DOHH2 (cell line): ENCODE measurements at regions not wholly inside any gene's neighbourhood (a gene's known extent, or its start where the extent isn't known, plus 50 kb on each side); places are given as distances from the start of the nearest gene placed in this dataset.
"Not testable (repeated sequence)": the region's sequence is repeated elsewhere in the genome, so short reads cannot be mapped to it uniquely, and the experiment has no call there.

Experiments
- H3F3A ChIP-seq: fragments of 200-600 bp; sonication (generic), shearing (Covaris generic); 2 replicates; pipeline ENCODE4 v1.6.0; 2016; ENCODE audit warnings: antibody characterized with exemption, mild to moderate bottlenecking; ENCODE audit not compliant: control insufficient read depth, insufficient read depth
- H3K27ac ChIP-seq: fragments of 200-600 bp; sonication (generic); 2 replicates; pipeline ENCODE4 v1.5.1; 2014; ENCODE audit warnings: low read depth, mild to moderate bottlenecking, low read length, moderate library complexity
- H3K27me3 ChIP-seq: fragments of 200-600 bp; sonication (generic); 2 replicates; pipeline ENCODE4 v1.6.1; 2014; ENCODE audit warnings: mild to moderate bottlenecking, low read length, mixed read lengths; ENCODE audit not compliant: control insufficient read depth
- H3K36me3 ChIP-seq: fragments of 200-600 bp; sonication (generic); 2 replicates; pipeline ENCODE4 v1.6.1; 2014; ENCODE audit warnings: mild to moderate bottlenecking, low read length, moderate library complexity, mixed read lengths; ENCODE audit not compliant: control insufficient read depth
- H3K4me1 ChIP-seq: fragments of 200-600 bp; sonication (generic); 2 replicates; pipeline ENCODE4 v1.6.1; 2014; ENCODE audit warnings: mild to moderate bottlenecking, low read length, mixed read lengths; ENCODE audit not compliant: control insufficient read depth
- H3K4me2 ChIP-seq: fragments of 200-600 bp; sonication (generic); 2 replicates; pipeline ENCODE4 v1.6.0; 2014; ENCODE audit warnings: mild to moderate bottlenecking, low read length, moderate library complexity
- H3K4me3 ChIP-seq: fragments of 200-600 bp; sonication (generic); 2 replicates; pipeline ENCODE4 v1.5.1; 2014; ENCODE audit warnings: mild to moderate bottlenecking, low read length, mixed read lengths
- H3K79me2 ChIP-seq: fragments of 200-600 bp; sonication (generic); 2 replicates; pipeline ENCODE4 v1.6.1; 2014; ENCODE audit warnings: mild to moderate bottlenecking, low read length, mixed read lengths; ENCODE audit not compliant: control insufficient read depth
- H3K9me2 ChIP-seq: fragments of 200-600 bp; sonication (generic); replicated peaks from 2 replicates; pipeline ENCODE4 v1.6.1; 2014; ENCODE audit warnings: mild to moderate bottlenecking, low read length, mixed read lengths; ENCODE audit not compliant: control insufficient read depth
- H3K9me3 ChIP-seq: fragments of 200-600 bp; sonication (generic); 2 replicates; pipeline ENCODE4 v1.6.1; 2014; ENCODE audit warnings: antibody characterized with exemption, low read length, mixed read lengths; ENCODE audit not compliant: control insufficient read depth, insufficient read depth
- H4K20me1 ChIP-seq: fragments of 200-600 bp; sonication (generic); 2 replicates; pipeline ENCODE4 v1.6.0; 2014; ENCODE audit warnings: low read depth, mild to moderate bottlenecking, antibody characterized with exemption, low read length, moderate library complexity; ENCODE audit not compliant: control insufficient read depth, insufficient read depth

DNA sequence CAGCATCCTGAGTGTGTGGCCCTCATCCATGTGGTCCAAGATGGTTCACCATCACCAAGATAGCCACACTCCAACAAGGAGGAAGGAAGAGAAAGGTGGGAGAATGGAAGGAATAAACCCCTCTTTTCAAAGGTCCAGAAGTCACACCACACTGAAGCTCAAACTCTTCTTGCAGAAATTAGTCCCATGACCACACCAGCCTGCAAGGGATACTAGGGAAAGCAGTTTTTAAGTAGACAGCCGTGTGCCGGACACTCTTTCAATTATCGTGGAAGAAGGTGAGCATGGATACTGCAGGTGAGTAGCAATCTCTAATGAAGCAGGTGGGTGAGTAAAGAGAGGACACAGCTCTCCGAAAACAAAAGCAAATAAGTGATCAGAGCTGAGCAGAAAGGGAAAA is 191.7 kb upstream of the IRF2BP2 start:
- not testable (repeated sequence) for H3K9me3 ChIP-seq, H4K20me1 ChIP-seq, H3K4me2 ChIP-seq, H3F3A ChIP-seq, H3K27me3 ChIP-seq, H3K4me3 ChIP-seq, H3K4me1 ChIP-seq, H3K79me2 ChIP-seq, H3K27ac ChIP-seq, H3K9me2 ChIP-seq, H3K36me3 ChIP-seq

DNA sequence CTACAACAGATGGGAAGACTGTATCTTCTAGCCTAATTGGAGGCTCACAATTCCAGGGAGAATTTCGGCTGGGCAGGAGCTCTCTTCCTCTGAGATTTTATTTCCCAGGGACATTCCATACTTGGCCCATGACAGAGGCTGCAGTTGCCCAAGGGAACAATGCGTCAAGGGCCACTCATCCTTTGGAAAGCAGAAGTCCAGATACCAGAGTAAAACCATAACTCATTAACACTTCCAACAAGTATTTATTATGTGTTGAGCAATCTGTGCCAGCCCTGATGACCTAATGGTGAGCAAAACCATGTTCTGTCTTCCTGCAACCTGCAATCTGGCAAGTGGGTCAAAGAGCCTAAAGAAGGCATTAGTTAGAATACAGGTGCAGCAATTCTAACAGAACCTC is 191.2 kb upstream of the IRF2BP2 start:
- H3K79me2 ChIP-seq, H3K9me2 ChIP-seq, H3K9me3 ChIP-seq, H3K27ac ChIP-seq, H3K4me2 ChIP-seq, H4K20me1 ChIP-seq, H3K4me3 ChIP-seq, H3K36me3 ChIP-seq, H3K27me3 ChIP-seq, H3K4me1 ChIP-seq, H3F3A ChIP-seq: not testable (repeated sequence)

DNA sequence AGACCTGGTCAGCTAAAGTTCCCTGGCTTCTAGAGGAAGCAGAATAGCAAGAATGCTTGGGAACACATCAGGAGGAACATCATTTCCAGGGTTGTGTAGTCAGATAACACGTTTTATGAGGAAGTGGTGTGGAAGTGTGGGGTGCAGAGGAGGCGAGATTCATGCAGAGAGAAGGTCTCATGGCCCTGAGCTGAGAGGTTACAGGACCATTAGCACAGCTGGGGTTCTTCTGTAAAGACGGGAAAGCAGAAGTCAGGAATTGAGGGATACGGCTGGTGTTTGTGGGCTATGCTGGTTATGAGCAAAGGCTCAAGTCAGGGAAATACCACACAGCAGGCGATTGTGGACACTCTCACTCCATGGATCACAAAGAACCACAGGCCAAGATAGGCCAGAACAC is 190.6 kb upstream of the IRF2BP2 start:
- H3K79me2 ChIP-seq, H3K4me2 ChIP-seq, H3K4me1 ChIP-seq, H3F3A ChIP-seq, H3K9me3 ChIP-seq, H3K4me3 ChIP-seq, H3K9me2 ChIP-seq, H3K27ac ChIP-seq, H4K20me1 ChIP-seq, H3K36me3 ChIP-seq, H3K27me3 ChIP-seq: not testable (repeated sequence)

DNA sequence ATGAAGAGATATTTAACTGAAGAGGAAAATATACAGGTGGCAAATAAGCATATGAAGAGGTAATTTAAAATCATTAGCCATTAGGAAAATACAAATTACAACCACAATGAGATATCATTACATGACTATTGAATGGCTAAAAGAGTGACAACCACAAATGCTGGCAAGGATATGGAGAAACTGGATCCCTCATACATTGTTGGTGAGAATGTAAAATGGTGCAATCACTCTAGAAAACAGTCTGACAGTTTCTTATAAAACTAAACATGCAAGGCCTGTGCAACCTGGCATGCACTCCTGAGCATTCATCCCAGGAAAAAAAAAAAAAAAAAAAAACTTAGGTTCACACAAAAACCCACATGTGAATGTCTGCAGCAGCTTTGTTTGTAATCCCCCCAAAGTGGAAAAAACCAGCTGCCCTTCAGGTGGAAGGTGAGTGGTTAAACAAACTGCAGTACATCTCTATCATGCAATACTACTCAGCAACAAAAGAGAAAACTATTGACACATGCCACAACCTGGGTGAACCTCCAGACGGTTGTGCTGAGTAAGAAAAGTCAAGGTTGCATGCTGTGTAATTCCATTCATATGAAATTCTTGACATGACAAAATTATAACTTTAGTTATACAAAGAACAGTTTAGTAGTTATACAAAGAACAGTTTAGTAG is 189.2 kb upstream of the IRF2BP2 start:
- not testable (repeated sequence) for H3K4me1 ChIP-seq, H3K79me2 ChIP-seq, H3K4me2 ChIP-seq, H4K20me1 ChIP-seq, H3K9me3 ChIP-seq, H3K4me3 ChIP-seq, H3F3A ChIP-seq, H3K27ac ChIP-seq, H3K27me3 ChIP-seq, H3K9me2 ChIP-seq, H3K36me3 ChIP-seq

DNA sequence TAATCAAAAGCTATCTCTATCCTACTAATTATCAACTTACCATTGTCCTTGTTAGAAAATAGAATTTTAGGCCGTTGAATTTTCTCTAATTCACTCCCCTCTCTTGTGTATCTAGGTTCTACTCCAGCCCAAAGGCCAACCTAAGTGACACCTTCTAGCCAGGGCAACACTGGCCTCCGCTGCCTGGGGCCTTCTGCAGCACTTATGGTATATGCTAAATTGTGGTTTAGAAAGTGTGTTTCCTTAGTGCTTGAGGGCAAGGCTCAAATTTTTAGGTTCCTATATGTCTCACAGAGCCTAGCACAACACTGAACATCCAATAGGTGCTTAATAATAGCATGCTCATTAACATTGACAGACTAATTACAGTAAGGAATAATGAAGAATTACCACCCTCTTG is 187.2 kb upstream of the IRF2BP2 start:
- H3K27ac ChIP-seq, H3K9me2 ChIP-seq, H3K4me1 ChIP-seq, H4K20me1 ChIP-seq, H3K4me2 ChIP-seq, H3K79me2 ChIP-seq, H3K36me3 ChIP-seq, H3K27me3 ChIP-seq, H3K9me3 ChIP-seq, H3K4me3 ChIP-seq, H3F3A ChIP-seq: not testable (repeated sequence)

DNA sequence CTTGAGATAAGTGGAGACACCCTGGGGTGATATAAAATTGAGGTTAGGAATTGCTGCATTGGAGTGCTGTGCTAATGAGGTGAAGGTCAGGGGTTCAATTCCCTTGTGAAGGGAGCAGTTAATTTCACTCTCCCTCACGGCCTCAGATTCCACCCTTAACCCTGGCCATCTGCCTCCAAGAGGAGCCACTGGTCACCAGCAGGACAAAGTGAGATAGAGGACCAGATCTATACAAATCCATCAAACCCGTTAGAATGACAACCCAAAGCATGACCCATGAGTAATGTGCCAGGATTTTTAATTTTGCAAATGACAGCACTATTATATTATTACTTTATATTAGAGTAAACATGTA is 186.4 kb upstream of the IRF2BP2 start:
- not testable (repeated sequence) for H3K4me2 ChIP-seq, H3F3A ChIP-seq, H3K27ac ChIP-seq, H3K4me1 ChIP-seq, H3K27me3 ChIP-seq, H3K79me2 ChIP-seq, H3K4me3 ChIP-seq, H4K20me1 ChIP-seq, H3K9me2 ChIP-seq, H3K36me3 ChIP-seq, H3K9me3 ChIP-seq

DNA sequence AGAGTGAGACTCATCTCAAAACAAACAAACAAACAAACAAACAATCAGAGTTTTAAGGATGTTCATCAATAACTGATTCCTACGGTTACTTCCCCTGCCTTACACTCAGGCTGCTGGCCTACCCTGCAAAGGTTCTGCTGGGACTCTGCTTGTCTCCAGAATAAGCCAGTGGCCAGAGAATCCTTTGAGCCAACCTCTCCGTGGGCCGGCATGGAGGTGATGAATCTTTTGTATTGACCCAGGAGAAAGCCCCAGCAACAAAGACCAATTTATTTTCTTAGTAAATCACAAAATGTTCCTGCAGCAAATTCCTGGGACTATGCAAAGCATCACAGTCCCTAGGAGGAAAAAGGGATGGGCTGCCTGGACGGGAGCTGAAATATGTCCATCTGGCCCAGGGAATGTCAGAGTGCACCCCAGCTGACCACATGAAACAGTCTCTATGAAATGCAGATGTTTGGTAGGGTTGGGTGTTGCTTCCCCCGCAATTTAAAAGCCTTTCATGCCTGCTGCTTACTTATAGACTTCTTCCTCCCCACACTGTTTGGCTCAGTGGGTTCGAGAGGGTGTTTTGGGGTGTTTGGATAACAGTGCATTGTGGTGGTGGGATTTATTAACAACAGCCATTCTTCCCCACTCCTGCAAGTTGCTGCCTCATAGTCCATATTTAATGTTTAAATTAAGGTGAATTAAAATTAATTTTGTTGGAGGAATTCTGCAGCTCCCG is 185.9 kb upstream of the IRF2BP2 start:
- not testable (repeated sequence) for H3F3A ChIP-seq

DNA sequence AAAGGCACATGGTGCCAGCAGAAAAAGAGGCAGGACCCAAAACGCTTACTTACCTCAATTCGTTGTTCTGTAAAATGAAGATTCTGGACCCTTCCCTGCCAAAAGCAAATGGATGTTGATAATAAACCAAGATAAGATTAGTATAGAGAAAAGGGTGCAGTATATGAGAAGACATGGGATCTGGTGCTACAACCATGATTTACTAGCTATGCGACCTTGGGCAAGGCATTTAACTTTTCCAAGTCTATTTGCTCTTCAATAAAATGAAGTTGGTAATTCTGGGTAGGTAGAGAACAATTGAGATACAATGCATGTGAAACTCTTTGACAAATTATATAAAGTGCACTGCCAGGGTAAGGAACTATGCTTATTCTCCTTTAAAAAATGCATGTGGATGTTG is 185.0 kb upstream of the IRF2BP2 start:
- H3K79me2 ChIP-seq, H4K20me1 ChIP-seq, H3K9me2 ChIP-seq, H3K36me3 ChIP-seq, H3K4me1 ChIP-seq, H3K4me2 ChIP-seq, H3K4me3 ChIP-seq, H3F3A ChIP-seq, H3K9me3 ChIP-seq, H3K27me3 ChIP-seq, H3K27ac ChIP-seq: not testable (repeated sequence)

More for the DNA sequence above, 185.9 kb upstream of the IRF2BP2 start:
- H3K27me3 ChIP-seq, H3K4me3 ChIP-seq, H3K9me2 ChIP-seq, H3K36me3 ChIP-seq, H3K9me3 ChIP-seq, H3K27ac ChIP-seq, H3K79me2 ChIP-seq, H4K20me1 ChIP-seq, H3K4me1 ChIP-seq, H3K4me2 ChIP-seq: not testable (repeated sequence)
